ENCODE measurements at regions not wholly inside any gene's neighbourhood (a gene's known extent, or its start where the extent isn't known, plus 50 kb on each side); places are given as distances from the start of the nearest gene placed in this dataset.

DNA sequence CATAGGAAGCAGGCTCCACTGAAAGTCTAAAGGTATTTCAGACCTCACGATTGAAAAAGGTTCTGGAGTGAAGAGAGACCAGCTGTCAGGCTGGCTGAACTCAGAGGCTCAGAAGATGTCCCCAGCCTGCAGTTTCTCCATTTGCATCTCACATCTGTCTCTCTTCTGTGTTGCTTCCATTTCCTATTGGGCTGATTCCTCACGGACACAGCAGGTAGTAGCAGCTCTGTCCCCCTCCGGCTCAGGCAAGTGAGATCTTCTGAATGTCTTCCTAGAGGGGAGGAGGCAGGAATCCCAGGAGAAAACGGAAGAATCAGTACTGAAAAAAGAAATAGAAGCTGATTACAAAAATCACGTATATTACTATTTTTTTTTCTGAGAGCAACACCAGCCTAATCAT lies 274.1 kb upstream of the COBL start:
- TF ChIP-seq GATA2 (IDR thresholded peaks at IDR 0.05; ENCODE audit: low read depth, low read length) (no peak), GATA3 (IDR thresholded peaks at IDR 0.05; ENCODE audit: low read depth, low read length) (no peak)

DNA sequence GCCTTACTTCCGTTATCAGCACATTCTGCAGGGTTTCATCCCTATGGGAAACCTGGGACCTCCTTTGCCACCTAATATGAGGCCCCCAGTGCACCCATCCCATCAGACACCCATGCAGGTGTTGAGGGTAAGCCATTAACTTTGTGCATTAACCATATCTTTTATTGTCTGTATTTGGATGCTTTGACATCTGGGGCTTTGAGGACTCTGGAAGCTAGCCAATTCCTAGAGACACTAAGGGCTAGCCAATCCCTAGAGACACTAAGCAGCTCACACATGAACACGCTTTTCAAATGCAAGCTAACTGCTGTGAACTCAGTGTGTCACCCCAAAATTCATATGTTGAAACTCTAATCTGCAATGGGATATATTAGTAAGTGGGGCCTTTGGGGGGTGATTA lies 272.5 kb upstream of the COBL start:
- TF ChIP-seq GATA2 (IDR thresholded peaks at IDR 0.05; ENCODE audit: low read depth, low read length), result no peak
- no peak for TF ChIP-seq GATA3 (IDR thresholded peaks at IDR 0.05; ENCODE audit: low read depth, low read length)

DNA sequence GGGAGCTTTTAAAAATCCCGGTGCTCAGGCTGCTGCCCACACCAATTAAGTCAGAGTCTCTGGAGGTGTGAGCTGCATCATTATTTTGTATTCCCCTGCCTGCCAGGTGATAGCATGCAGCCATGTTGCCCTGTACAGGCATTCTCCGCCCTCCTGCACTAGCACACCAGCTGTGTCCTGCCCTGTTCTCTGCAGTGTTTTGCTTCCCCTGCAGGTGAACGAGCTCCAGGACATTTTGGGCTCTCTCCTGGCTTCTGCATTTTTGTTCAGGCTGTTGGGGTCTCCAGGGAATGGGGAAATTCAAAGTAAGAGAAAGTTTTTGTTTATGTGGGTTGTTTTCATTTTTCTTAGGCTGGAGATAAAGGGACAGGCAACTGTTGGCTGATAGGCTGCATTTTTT lies 271.0 kb upstream of the COBL start:
- TF ChIP-seq GATA3 (IDR thresholded peaks at IDR 0.05; ENCODE audit: low read depth, low read length) (no peak), GATA2 (IDR thresholded peaks at IDR 0.05; ENCODE audit: low read depth, low read length) (no peak)

DNA sequence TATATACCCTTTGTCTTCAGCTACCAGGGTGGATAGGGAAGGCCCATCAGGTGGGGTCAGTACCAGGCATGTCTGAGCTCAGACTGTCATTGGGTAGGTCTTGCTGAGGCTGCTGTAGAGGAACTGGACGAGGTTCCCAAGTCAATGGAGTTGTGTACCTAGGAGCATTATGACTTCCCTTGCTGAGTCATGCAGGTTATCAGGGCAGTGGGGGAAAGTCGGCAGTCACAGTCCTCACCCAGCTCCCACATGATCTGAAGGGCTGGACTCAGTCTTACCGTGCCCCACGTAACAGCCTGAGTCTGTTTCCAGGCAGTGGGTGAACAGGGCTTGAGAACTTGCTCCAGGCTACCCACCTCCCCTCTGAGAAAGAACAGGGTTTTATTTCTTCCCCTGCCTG lies 260.8 kb upstream of the COBL start:
- TF ChIP-seq GATA2 (IDR thresholded peaks at IDR 0.05; ENCODE audit: low read depth, low read length) (no peak), GATA3 (IDR thresholded peaks at IDR 0.05; ENCODE audit: low read depth, low read length) (no peak)

DNA sequence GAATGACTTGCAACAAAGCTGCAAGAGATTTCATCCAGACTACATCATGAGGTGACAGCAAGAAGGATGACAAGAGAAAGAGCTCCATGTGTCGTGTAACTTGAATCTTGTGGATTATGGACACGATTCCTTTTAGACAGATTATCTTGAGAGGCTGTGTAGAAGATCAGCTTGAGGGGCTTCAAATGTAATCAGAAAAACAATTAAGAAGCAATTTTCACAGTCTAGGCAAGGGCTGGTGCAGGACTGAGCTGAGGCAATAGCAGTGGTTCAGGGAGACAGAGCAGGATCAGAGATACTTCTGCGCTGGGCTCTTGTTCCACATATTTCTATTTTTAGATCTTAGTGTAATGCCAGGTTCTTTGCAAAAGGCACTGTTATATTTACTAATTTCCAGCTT lies 253.0 kb upstream of the COBL start:
- TF ChIP-seq GATA3 (IDR thresholded peaks at IDR 0.05; ENCODE audit: low read depth, low read length), result no peak
- no peak for TF ChIP-seq GATA2 (IDR thresholded peaks at IDR 0.05; ENCODE audit: low read depth, low read length)

DNA sequence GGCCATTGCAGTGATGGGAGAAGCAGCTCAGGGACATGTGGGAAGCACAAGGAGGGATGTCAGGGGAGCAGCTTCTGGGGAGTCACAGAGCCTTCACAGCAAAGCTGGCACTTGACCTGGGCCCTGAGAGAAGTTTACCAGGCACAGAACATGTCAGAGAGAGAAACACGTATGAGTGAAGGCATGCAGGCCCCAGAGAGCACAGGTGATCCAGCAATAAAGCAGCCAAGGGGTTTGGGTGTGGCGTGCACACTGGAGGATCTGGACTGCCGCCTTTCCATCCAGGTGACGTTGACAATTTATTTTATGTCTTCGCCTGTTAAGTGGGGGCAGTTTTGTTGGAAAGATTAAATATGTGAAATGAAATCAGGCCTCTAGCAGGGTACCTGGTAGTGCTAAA lies 252.6 kb upstream of the COBL start:
- TF ChIP-seq GATA3 (IDR thresholded peaks at IDR 0.05; ENCODE audit: low read depth, low read length), result no peak
- no peak for TF ChIP-seq GATA2 (IDR thresholded peaks at IDR 0.05; ENCODE audit: low read depth, low read length)

GRCh38 chr7:51551070-51551469 lies 234.5 kb upstream of the COBL start:
- TF ChIP-seq GATA3 (IDR thresholded peaks at IDR 0.05; ENCODE audit: low read depth, low read length) (no peak), GATA2 (IDR thresholded peaks at IDR 0.05; ENCODE audit: low read depth, low read length) (no peak)

- TF ChIP-seq GATA3 (IDR thresholded peaks at IDR 0.05; ENCODE audit: low read depth, low read length) (no peak), GATA2 (IDR thresholded peaks at IDR 0.05; ENCODE audit: low read depth, low read length) (no peak)
These were observed 228.5 kb upstream of the COBL start for GRCh38 chr7:51545131-51545530.

GRCh38 chr7:51543801-51544553 lies 227.4 kb upstream of the COBL start:
- TF ChIP-seq GATA3 (IDR thresholded peaks at IDR 0.05; ENCODE audit: low read depth, low read length) (no peak), GATA2 (IDR thresholded peaks at IDR 0.05; ENCODE audit: low read depth, low read length) (no peak)

DNA sequence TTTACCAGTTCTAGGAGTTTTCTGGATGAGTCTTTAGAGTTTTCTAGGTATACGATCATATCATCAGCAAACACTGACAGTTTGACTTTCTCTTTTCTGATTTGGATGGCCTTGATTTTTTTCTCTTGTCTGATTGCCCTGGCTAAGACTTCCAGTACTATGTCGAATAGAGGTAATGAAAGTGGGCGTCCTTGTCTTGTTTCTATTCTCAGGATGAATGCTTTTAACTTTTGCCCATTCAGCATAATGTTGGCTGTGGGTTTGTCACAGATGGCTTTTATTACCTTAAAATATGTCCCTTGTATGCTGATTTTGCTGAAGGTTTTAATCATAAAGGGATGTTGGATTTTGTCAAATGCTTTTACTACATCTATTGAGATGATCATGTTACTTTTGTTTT lies 223.2 kb upstream of the COBL start:
- TF ChIP-seq GATA3 (IDR thresholded peaks at IDR 0.05; ENCODE audit: low read depth, low read length) (no peak), GATA2 (IDR thresholded peaks at IDR 0.05; ENCODE audit: low read depth, low read length) (no peak)

DNA sequence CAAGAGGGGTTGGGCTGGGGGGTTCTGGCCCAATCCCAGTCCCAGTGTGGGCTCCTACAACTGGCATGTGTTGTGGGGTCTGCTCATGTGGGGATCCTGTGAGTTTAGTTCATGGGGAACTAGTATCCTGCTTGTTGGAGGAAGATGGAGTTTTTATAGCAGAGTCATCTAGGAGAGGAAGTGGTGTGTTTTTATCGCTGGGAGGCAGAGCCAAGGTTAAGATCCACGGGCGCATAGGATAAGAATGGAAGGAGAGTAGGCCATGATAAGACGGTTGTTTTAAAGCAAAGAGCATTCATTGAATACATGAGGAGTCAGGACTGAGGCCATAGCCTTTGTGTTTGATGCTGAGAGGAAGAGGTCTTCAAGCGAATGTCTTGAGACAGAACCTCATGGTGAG lies 211.6 kb upstream of the COBL start:
- no peak for TF ChIP-seq GATA2 (IDR thresholded peaks at IDR 0.05; ENCODE audit: low read depth, low read length)
- no peak for TF ChIP-seq GATA3 (IDR thresholded peaks at IDR 0.05; ENCODE audit: low read depth, low read length)

DNA sequence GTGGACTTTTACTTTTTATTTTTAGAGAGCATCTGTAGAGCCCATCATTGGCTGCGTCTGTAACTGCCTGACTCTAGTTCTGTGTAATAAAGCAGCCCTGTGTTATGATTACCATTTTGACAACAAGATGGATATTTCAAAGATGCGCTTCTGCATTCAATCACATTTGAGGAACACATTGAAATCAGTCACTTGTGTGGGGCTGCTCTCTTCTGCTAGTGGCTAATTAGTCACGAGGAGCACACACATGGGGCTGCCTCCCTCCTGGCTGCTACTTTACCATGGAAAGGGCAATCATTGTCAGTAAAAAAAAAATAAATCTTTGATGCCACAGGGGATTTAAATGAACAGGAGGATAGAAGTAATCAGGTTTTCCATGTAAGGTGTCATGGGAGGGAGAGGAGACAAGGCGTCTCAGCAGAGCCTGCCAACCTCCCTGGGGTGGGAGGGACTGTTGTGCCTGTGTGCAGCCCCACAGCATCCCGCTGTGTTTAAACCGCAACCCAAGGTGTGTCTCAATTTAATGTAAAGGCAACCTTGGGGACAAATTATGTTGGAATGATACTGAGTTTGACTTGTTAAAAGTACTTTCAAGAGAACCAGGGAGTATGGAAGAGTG lies 205.2 kb upstream of the COBL start:
- TF ChIP-seq GATA3 (IDR thresholded peaks at IDR 0.05; ENCODE audit: low read depth, low read length), result no peak
- no peak for TF ChIP-seq GATA2 (IDR thresholded peaks at IDR 0.05; ENCODE audit: low read depth, low read length)

DNA sequence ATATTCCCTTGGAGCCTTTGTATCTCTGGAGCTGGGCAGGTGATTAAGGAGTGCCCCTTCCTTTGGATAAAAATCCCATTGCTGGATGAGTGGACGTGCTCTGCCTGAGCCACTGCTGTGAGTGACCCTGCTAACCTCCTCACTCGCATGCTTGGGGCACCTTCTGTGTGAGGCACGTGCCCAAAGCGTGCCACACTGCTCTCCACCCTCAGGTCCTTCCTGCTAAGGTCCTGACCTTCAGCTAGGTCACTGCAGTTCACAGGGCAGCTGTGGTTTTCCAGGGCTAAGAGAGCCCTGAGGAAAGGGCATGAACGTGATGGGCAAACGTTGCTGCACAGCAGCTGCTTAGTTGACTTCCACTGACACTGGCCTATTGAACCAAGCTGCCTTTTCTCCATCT lies 204.4 kb upstream of the COBL start:
- TF ChIP-seq GATA2 (IDR thresholded peaks at IDR 0.05; ENCODE audit: low read depth, low read length) (no peak), GATA3 (IDR thresholded peaks at IDR 0.05; ENCODE audit: low read depth, low read length) (no peak)

DNA sequence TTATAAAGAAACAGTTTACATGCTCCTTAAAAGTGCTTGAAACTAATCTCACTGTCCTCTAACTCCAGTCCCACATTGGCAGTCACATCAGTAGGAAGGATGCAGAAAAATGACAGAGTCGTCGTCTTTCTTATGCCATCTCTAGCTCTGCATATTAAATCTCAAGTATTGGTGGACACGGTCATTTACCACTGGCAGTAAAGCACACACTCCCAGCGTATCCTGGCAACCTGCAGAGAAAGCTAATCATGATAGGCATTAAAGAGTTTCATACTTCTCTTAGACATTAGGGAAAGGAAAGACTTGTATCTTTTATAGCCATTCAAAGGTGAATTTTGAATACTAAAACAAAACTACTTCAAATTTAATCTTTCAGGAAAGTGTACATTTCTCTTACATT lies 202.0 kb upstream of the COBL start:
- TF ChIP-seq GATA3 (IDR thresholded peaks at IDR 0.05; ENCODE audit: low read depth, low read length), result no peak
- no peak for TF ChIP-seq GATA2 (IDR thresholded peaks at IDR 0.05; ENCODE audit: low read depth, low read length)

DNA sequence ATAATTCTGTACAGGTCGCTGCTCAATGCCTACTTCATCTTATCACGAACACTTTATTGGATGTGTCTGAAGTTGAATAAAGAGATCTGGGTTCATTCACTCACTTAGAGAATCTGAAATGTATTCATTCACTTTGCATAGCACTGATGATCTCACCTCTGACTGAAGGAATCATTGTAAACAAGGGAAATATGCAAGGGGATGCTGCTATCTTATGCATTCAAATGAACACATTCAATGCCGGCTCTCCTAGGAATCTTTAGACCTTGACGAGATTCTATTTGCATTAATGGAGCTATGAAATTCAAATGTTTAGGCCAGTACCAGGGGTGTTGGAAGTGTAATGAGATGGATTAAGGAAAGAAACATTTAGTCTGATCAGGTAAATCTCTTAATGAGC lies 200.6 kb upstream of the COBL start:
- no peak for TF ChIP-seq GATA3 (IDR thresholded peaks at IDR 0.05; ENCODE audit: low read depth, low read length)
- TF ChIP-seq GATA2 (IDR thresholded peaks at IDR 0.05; ENCODE audit: low read depth, low read length), result no peak
